ENCODE measurements at regions not wholly inside any gene's neighbourhood (a gene's known extent, or its start where the extent isn't known, plus 50 kb on each side); places are given as distances from the start of the nearest gene placed in this dataset.

- H3K36me3 ChIP-seq: no peaks in the 10 kb centered on the region
Measured at GRCh38 chr16:62625326-62625725, 589.1 kb upstream of the CDH8 start.

GRCh38 chr16:62620275-62620674, 584.0 kb upstream of the CDH8 start:
- DNase-seq: no peak
- no peak overlapping the region for H3K27ac ChIP-seq
- H3K27me3 ChIP-seq (ENCODE audit: insufficient read depth, low read depth, severe bottlenecking): peaks cover 8% of the 10 kb centered on the region
- H3K36me3 ChIP-seq: no peaks in the 10 kb centered on the region
- TF ChIP-seq CTCF (IDR thresholded peaks at IDR 0.05; ENCODE audit: low read depth, low read length): no peak
- no peak overlapping the region for H3K4me3 ChIP-seq (ENCODE audit: low read depth, low read length)
- H3K9me3 ChIP-seq (ENCODE audit: severe bottlenecking): no peaks in the 10 kb centered on the region

More at GRCh38 chr16:62625326-62625725, 589.1 kb upstream of the CDH8 start:
- DNase-seq: no peak
- H3K27me3 ChIP-seq (ENCODE audit: insufficient read depth, low read depth, severe bottlenecking): peaks cover 16% of the 10 kb centered on the region
- no peak for TF ChIP-seq CTCF (IDR thresholded peaks at IDR 0.05; ENCODE audit: low read depth, low read length)
- H3K9me3 ChIP-seq (ENCODE audit: severe bottlenecking): no peaks in the 10 kb centered on the region
- H3K4me3 ChIP-seq (ENCODE audit: low read depth, low read length): no peak overlapping the region
- H3K27ac ChIP-seq: no peak overlapping the region

DNA sequence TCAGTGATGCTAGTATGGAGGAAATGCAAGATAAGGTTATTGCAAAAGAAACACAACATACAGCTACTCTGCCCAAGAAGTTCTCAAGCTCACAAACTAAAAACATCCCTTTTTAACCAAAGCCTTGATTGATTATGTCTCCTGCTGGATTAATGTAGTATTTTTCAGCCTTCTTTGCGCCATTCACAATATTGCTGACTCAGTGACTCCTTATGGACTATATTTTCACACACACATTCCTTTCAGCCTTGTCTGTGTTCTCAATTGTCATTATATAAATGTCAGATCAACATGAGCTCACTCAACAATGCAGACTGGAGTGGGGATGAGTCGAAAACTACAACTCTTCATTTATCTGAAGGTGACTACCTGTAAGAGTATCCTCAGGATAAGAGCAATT, 579.3 kb upstream of the CDH8 start:
- Histone ChIP-seq H3K9me3 (ENCODE audit: severe bottlenecking) (no peaks in the 10 kb centered on the region), H3K4me3 (ENCODE audit: low read depth, low read length) (no peak overlapping the region), H3K36me3 (no peaks in the 10 kb centered on the region), H3K27ac (no peak overlapping the region), H3K27me3 (ENCODE audit: insufficient read depth, low read depth, severe bottlenecking) (peaks cover 3% of the 10 kb centered on the region)
- no peak for TF ChIP-seq CTCF (IDR thresholded peaks at IDR 0.05; ENCODE audit: low read depth, low read length)
- DNase-seq: no peak

DNA sequence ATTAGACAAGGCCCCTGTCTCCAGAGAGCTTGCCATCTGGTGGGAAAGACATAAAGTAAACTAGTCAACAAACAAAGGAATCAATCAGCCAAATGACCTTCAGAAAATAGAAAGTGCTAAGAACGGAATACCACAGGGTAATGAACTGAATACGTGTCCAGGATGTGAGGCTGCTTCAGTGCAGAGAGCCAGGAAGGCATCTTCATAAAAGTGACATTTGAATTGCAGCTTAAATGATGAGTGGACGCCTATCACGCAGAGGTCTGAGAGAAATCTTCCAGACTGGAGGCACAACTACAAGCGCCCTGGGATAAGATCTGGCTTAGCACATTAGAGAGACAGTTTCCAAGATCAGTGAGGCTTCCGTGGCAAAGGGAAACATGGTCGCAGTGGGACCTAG, 574.1 kb upstream of the CDH8 start:
- Histone ChIP-seq H3K27me3 (ENCODE audit: insufficient read depth, low read depth, severe bottlenecking) (peaks cover 6% of the 10 kb centered on the region), H3K27ac (no peak overlapping the region), H3K36me3 (no peaks in the 10 kb centered on the region), H3K4me3 (ENCODE audit: low read depth, low read length) (no peak overlapping the region), H3K9me3 (ENCODE audit: severe bottlenecking) (no peaks in the 10 kb centered on the region)
- TF ChIP-seq CTCF (IDR thresholded peaks at IDR 0.05; ENCODE audit: low read depth, low read length): no peak
- DNase-seq: no peak

DNA sequence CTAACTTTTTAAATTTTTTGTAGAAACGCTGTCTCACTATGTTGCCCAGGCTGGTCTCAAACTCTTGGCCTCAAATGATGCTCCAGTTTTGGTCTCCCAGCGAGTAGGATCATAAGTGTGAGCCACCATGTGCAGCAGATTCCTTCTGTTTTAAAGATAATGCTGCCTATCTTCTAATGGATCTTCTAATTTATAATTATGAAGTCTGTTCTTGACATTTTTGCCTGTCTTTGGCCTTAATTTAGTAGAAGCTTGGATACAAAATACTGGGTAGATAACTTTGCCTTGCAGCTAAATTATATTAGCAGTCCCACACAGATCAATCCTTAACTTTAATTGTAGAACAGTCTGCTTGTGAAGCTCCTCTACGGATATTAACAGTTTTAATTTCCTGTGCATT, 566.6 kb upstream of the CDH8 start:
- no peak for TF ChIP-seq CTCF (IDR thresholded peaks at IDR 0.05; ENCODE audit: low read depth, low read length)
- H3K9me3 ChIP-seq (ENCODE audit: severe bottlenecking): no peaks in the 10 kb centered on the region
- no peak overlapping the region for H3K27ac ChIP-seq
- no peak for DNase-seq
- no peaks in the 10 kb centered on the region for H3K36me3 ChIP-seq
- peaks cover 14% of the 10 kb centered on the region for H3K27me3 ChIP-seq (ENCODE audit: insufficient read depth, low read depth, severe bottlenecking)
- no peak overlapping the region for H3K4me3 ChIP-seq (ENCODE audit: low read depth, low read length)

DNA sequence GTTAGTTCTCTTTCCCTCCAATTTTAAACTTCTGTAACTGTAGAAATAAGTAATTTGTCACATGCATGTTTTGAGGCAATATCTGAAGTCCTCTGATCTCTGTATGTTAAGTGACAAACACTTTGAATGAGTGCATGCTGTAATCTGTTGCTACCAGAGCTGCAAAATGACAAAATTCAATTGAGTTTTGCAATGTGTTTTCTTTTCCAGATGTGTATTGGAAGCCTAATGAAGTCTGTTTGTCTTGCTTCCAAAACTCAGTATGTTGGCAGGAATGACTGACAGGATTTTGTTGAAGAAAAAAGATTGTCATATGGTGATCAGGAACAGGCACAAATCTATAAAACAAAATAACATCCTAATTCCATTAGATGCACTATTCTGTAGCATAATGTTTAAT, 561.6 kb upstream of the CDH8 start:
- Histone ChIP-seq H3K36me3 (no peaks in the 10 kb centered on the region), H3K27me3 (ENCODE audit: insufficient read depth, low read depth, severe bottlenecking) (peaks cover 7% of the 10 kb centered on the region), H3K27ac (no peak overlapping the region), H3K4me3 (ENCODE audit: low read depth, low read length) (no peak overlapping the region), H3K9me3 (ENCODE audit: severe bottlenecking) (no peaks in the 10 kb centered on the region)
- TF ChIP-seq CTCF (IDR thresholded peaks at IDR 0.05; ENCODE audit: low read depth, low read length): no peak
- no peak for DNase-seq
